K562 (cell line): ENCODE measurements at regions not wholly inside any gene's neighbourhood (a gene's known extent, or its start where the extent isn't known, plus 50 kb on each side); places are given as distances from the start of the nearest gene placed in this dataset.

Source experiments
- ATAC-seq: fragments of 200-7000 bp; cut with Tn5 transposase; 3 replicates; pipeline ENCODE4 v1.9.1; 2020; ENCODE audit warnings: moderate library complexity
- BruUV-seq: library from RNA; stranded (reverse); fragments of 400-500 nt; replicated peaks from 2 replicates; lab custom pipeline; 2021; lab: Mats Ljungman, UMichigan
- CTCF ChIA-PET: fragments of 300-600 bp; formaldehyde crosslinking; extraction: SDS; loops from one replicate; lab custom pipeline; 2021; ENCODE audit warnings: low intra/inter-chr PET ratio; lab: Yijun Ruan, JAX
- POLR2A ChIA-PET: fragments of 300-600, 350-650 bp; sonication (Branson Sonifier 250); formaldehyde crosslinking; extraction: SDS; loops from one replicate; lab custom pipeline; 2021; ENCODE audit warnings: antibody characterized with exemption, inconsistent platforms; lab: Yijun Ruan, JAX
- DNase-seq, 4 experiments: peaks; one replicate each; pipeline versions ENCODE4 v3.0.0 to v3.0.0-alpha.2; 2011 to 2018; ENCODE audit warnings: low spot score in 3 of 4, mixed read lengths in 3 of 4; ENCODE audit errors: extremely low read depth in 1 of 4
- FAIRE-seq: peaks from 2 replicates; lab custom pipeline; 2011; peaks lifted over from hg19 to GRCh38; lab: Jason Lieb, UNC
- H2AFZ ChIP-seq: 2 replicates; pipeline ENCODE4 v1.6.0; 2011; ENCODE audit warnings: low read depth, low read length, control low read depth, inconsistent platforms
- H3K27ac ChIP-seq: fragments of 200-600 bp; 3 replicates; pipeline ENCODE4 v1.8.0; 2011; ENCODE audit warnings: low read depth, mild to moderate bottlenecking, control low read depth, inconsistent platforms, low read length, moderate library complexity, mixed read lengths; ENCODE audit errors: extremely low read depth
- H3K27me3 ChIP-seq, 2 experiments: fragments of 300-600 bp in 1 of 2; 2 replicates in 1 of 2; 3 replicates in 1 of 2; pipeline versions ENCODE4 v1.6.0 to v1.8.0; 2011; ENCODE audit warnings: inconsistent platforms in 2 of 2, low read length in 2 of 2, mild to moderate bottlenecking in 1 of 2, mixed read lengths in 1 of 2, moderate library complexity in 1 of 2; ENCODE audit not compliant: control insufficient read depth in 2 of 2, insufficient read depth in 2 of 2
- H3K36me3 ChIP-seq: fragments of 300-600 bp; 3 replicates; pipeline ENCODE4 v1.8.0; 2011; ENCODE audit warnings: mild to moderate bottlenecking, low read length, inconsistent platforms; ENCODE audit not compliant: control insufficient read depth, insufficient read depth
- H3K4me1 ChIP-seq, 2 experiments: fragments of 200-600 bp in 1 of 2; replicated peaks in 1 of 2; 2 replicates in 1 of 2; 3 replicates in 1 of 2; pipeline versions ENCODE4 v1.5.1 to v1.8.0; 2011; ENCODE audit warnings: inconsistent platforms in 2 of 2, low read length in 2 of 2, mild to moderate bottlenecking in 1 of 2, mixed read lengths in 1 of 2, moderate library complexity in 1 of 2; ENCODE audit not compliant: control insufficient read depth in 2 of 2, insufficient read depth in 2 of 2
- H3K4me2 ChIP-seq: 2 replicates; pipeline ENCODE4 v1.6.1; 2011; ENCODE audit warnings: low read length, control low read depth, inconsistent platforms, mixed read lengths; ENCODE audit not compliant: insufficient read depth
- H3K4me3 ChIP-seq: fragments of 200-600 bp; sonication (generic), shearing (Covaris generic); 2 replicates; pipeline ENCODE4 v1.5.1; 2016; ENCODE audit warnings: control low read depth, inconsistent platforms
- H3K79me2 ChIP-seq: fragments of 200-600 bp; 3 replicates; pipeline ENCODE4 v1.8.0; 2011; ENCODE audit warnings: low read length, inconsistent platforms; ENCODE audit not compliant: control insufficient read depth, insufficient read depth
- H3K9ac ChIP-seq, 2 experiments: 2 replicates each; pipeline versions ENCODE4 v1.6.0 to v1.6.1; 2011; ENCODE audit warnings: low read depth in 2 of 2, low read length in 2 of 2, control low read depth in 1 of 2, inconsistent platforms in 1 of 2, mild to moderate bottlenecking in 1 of 2, mixed read lengths in 1 of 2; ENCODE audit not compliant: insufficient read depth in 1 of 2
- H3K9me1 ChIP-seq: one replicate; pipeline ENCODE4 v1.6.0; 2011; ENCODE audit warnings: inconsistent platforms, mild to moderate bottlenecking, low read length, moderate library complexity; ENCODE audit not compliant: control insufficient read depth, insufficient read depth
- H3K9me3 ChIP-seq: replicated peaks from 2 replicates; pipeline ENCODE4 v1.5.1; 2011; ENCODE audit warnings: low read depth, low read length, inconsistent platforms; ENCODE audit not compliant: control insufficient read depth, insufficient read depth
- H4K20me1 ChIP-seq: replicated peaks from 2 replicates; pipeline ENCODE4 v1.6.1; 2011; ENCODE audit warnings: low read length, inconsistent platforms, mixed read lengths; ENCODE audit not compliant: control insufficient read depth, insufficient read depth
- DDX20 ChIP-seq: fragments of 450-650 bp; IDR thresholded peaks from 2 replicates; pipeline ENCODE4 v1.6.1; 2016; ENCODE audit warnings: missing genetic modification characterization, low read depth, mild to moderate bottlenecking, missing compliant biosample characterization, moderate library complexity
- ELF2 ChIP-seq: fragments of 250-450 bp; sonication (Bioruptor Pico); IDR thresholded peaks from 2 replicates; pipeline ENCODE4 v1.5.0; 2021; ENCODE audit warnings: mild to moderate bottlenecking
- MAFK ChIP-seq: IDR thresholded peaks from 2 replicates; pipeline ENCODE4 v1.6.1; 2011; ENCODE audit warnings: low read length, improper control_type of control experiment
- MAZ ChIP-seq, 2 experiments: fragments of 450-650 bp in 1 of 2; sonication (generic) in 1 of 2; formaldehyde crosslinking; IDR thresholded peaks in 1 of 2; conservative IDR thresholded peaks in 1 of 2; 2 replicates each; pipeline versions ENCODE4 v1.4.0 to v1.5.0; 2020; ENCODE audit warnings: mild to moderate bottlenecking in 1 of 2, missing genetic modification reagents in 1 of 2
- MEF2D ChIP-seq: conservative IDR thresholded peaks from 2 replicates; pipeline ENCODE4 v1.6.1; 2016; ENCODE audit warnings: low read depth, missing genetic modification characterization, missing compliant biosample characterization
- POLR3A ChIP-seq: IDR thresholded peaks from 2 replicates; pipeline ENCODE4 v1.6.1; 2011; ENCODE audit warnings: borderline replicate concordance, mild to moderate bottlenecking, moderate library complexity; ENCODE audit not compliant: insufficient read length, insufficient read depth; ENCODE audit errors: extremely low read depth
- RCOR1 ChIP-seq, 2 experiments: IDR thresholded peaks; 2 replicates each; pipeline ENCODE4 v1.6.1; 2012; ENCODE audit warnings: low read depth in 2 of 2, low read length in 2 of 2, borderline replicate concordance in 1 of 2, improper control_type of control experiment in 1 of 2
- WHSC1 ChIP-seq: IDR thresholded peaks from one replicate; pipeline ENCODE4 v1.6.1; 2012; ENCODE audit warnings: low read length, control low read depth, inconsistent platforms
- ZBTB9 ChIP-seq: fragments of 450-650 bp; formaldehyde crosslinking; IDR thresholded peaks from 2 replicates; pipeline ENCODE4 v1.4.0; 2020; ENCODE audit warnings: mild to moderate bottlenecking, moderate library complexity
- ZFP30 ChIP-seq: fragments of 250-450 bp; sonication (Bioruptor Pico); IDR thresholded peaks from 2 replicates; pipeline ENCODE4 v1.8.0; 2022; ENCODE audit warnings: moderate library complexity, mild to moderate bottlenecking, inconsistent platforms, borderline replicate concordance
- whole genome bisulfite sequencing: fragments of 100-300 bp; shearing (Covaris generic); methylation state at CpG from one replicate; pipeline ENCODE4 v1.1.6; 2016; ENCODE audit warnings: low coverage, mixed read lengths; ENCODE audit not compliant: insufficient coverage; ENCODE audit errors: missing lambda C conversion rate; 5-methylcytosine and 5-hydroxymethylcytosine counted together
- in situ Hi-C: fragments of 300-500 bp; cut with MboI; formaldehyde crosslinking; loops from 4 replicates; pipeline ENCODE4 v1.15.0; 2018; ENCODE audit warnings: inconsistent platforms, mixed read lengths
- intact Hi-C: fragments of 100-400 bp; cut with micrococcal nuclease; formaldehyde crosslinking; loops from 2 replicates; pipeline ENCODE4 v1.14.2; 2022
- TF ChIP-seq, protein P1 (sequence below): sonication (generic); formaldehyde crosslinking; IDR thresholded peaks from 2 replicates; pipeline ENCODE4 v1.8.0; 2022; ENCODE audit warnings: mild to moderate bottlenecking, missing genetic modification reagents
- TF ChIP-seq, protein P2 (sequence below): fragments of 450-650 bp; IDR thresholded peaks from 2 replicates; pipeline ENCODE4 v1.6.1; 2017; ENCODE audit warnings: mild to moderate bottlenecking, moderate library complexity
- TF ChIP-seq, protein P3 (sequence below), 2 experiments: fragments of 450-650 bp in 1 of 2; IDR thresholded peaks; 2 replicates each; pipeline ENCODE4 v1.6.1; 2011 to 2017; ENCODE audit warnings: low read depth in 2 of 2, antibody characterized with exemption in 1 of 2, borderline replicate concordance in 1 of 2, low read length in 1 of 2, mild to moderate bottlenecking in 1 of 2, mixed read lengths in 1 of 2; ENCODE audit not compliant: control insufficient read depth in 1 of 2

- Histone ChIP-seq H3K4me1 (no peaks in the 10 kb centered on the region), H3K4me3 (no peak overlapping the region), H3K36me3 (no peaks in the 10 kb centered on the region), H3K9me1 (no peaks in the 10 kb centered on the region), H3K27ac (no peak overlapping the region), H3K9ac (no peak overlapping the region), H3K4me2 (no peak overlapping the region), H3K27me3 (no peaks in the 10 kb centered on the region), H4K20me1 (no peaks in the 10 kb centered on the region), H2AFZ (no peak overlapping the region), H3K9me3 (no peaks in the 10 kb centered on the region), H3K79me2 (no peaks in the 10 kb centered on the region)
- DNase-seq (no peak), ATAC-seq (no peak), FAIRE-seq (no peak)
- in situ Hi-C loops (no loop called here), intact Hi-C loops (no loop called here)
- 2% methylated on average over 3 of the region's 3 CpGs for whole genome bisulfite sequencing
- no TSS peak for BruUV-seq
- ChIA-PET POLR2A (no interaction called here), CTCF (no interaction called here)
- TF ChIP-seq ZFP30 (no peak), DDX20 (tag) (no peak), POLR3A (no peak), MEF2D (no peak), RCOR1 (IDR thresholded peaks at IDR 0.05; ENCODE audit: borderline replicate concordance in 1 of 2, low read depth in 2 of 2, low read length in 2 of 2) (no peak), MAFK (no peak), WHSC1 (no peak), MAZ (CRISPR knock-in tag; conservative IDR thresholded peaks at IDR 0.05 in 1 of 2, IDR thresholded peaks at IDR 0.05 in 1 of 2) (no peak), ELF2 (no peak), ZBTB9 (no peak)
- TF ChIP-seq, protein P1, sequence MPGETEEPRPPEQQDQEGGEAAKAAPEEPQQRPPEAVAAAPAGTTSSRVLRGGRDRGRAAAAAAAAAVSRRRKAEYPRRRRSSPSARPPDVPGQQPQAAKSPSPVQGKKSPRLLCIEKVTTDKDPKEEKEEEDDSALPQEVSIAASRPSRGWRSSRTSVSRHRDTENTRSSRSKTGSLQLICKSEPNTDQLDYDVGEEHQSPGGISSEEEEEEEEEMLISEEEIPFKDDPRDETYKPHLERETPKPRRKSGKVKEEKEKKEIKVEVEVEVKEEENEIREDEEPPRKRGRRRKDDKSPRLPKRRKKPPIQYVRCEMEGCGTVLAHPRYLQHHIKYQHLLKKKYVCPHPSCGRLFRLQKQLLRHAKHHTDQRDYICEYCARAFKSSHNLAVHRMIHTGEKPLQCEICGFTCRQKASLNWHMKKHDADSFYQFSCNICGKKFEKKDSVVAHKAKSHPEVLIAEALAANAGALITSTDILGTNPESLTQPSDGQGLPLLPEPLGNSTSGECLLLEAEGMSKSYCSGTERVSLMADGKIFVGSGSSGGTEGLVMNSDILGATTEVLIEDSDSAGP (CRISPR knock-in tag) = no peak
- TF ChIP-seq, protein P2, sequence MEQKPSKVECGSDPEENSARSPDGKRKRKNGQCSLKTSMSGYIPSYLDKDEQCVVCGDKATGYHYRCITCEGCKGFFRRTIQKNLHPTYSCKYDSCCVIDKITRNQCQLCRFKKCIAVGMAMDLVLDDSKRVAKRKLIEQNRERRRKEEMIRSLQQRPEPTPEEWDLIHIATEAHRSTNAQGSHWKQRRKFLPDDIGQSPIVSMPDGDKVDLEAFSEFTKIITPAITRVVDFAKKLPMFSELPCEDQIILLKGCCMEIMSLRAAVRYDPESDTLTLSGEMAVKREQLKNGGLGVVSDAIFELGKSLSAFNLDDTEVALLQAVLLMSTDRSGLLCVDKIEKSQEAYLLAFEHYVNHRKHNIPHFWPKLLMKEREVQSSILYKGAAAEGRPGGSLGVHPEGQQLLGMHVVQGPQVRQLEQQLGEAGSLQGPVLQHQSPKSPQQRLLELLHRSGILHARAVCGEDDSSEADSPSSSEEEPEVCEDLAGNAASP = no peak
- TF ChIP-seq, protein P3, sequence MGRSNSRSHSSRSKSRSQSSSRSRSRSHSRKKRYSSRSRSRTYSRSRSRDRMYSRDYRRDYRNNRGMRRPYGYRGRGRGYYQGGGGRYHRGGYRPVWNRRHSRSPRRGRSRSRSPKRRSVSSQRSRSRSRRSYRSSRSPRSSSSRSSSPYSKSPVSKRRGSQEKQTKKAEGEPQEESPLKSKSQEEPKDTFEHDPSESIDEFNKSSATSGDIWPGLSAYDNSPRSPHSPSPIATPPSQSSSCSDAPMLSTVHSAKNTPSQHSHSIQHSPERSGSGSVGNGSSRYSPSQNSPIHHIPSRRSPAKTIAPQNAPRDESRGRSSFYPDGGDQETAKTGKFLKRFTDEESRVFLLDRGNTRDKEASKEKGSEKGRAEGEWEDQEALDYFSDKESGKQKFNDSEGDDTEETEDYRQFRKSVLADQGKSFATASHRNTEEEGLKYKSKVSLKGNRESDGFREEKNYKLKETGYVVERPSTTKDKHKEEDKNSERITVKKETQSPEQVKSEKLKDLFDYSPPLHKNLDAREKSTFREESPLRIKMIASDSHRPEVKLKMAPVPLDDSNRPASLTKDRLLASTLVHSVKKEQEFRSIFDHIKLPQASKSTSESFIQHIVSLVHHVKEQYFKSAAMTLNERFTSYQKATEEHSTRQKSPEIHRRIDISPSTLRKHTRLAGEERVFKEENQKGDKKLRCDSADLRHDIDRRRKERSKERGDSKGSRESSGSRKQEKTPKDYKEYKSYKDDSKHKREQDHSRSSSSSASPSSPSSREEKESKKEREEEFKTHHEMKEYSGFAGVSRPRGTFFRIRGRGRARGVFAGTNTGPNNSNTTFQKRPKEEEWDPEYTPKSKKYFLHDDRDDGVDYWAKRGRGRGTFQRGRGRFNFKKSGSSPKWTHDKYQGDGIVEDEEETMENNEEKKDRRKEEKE (IDR thresholded peaks at IDR 0.05; ENCODE audit: borderline replicate concordance in 1 of 2, control insufficient read depth in 1 of 2, low read depth in 2 of 2, low read length in 1 of 2) = no peak
These were observed 57.6 kb upstream of the CNTN1 start for GRCh38 chr12:40634517-40635131.
